ENCODE measurements at regions not wholly inside any gene's neighbourhood (a gene's known extent, or its start where the extent isn't known, plus 50 kb on each side); places are given as distances from the start of the nearest gene placed in this dataset.

DNA sequence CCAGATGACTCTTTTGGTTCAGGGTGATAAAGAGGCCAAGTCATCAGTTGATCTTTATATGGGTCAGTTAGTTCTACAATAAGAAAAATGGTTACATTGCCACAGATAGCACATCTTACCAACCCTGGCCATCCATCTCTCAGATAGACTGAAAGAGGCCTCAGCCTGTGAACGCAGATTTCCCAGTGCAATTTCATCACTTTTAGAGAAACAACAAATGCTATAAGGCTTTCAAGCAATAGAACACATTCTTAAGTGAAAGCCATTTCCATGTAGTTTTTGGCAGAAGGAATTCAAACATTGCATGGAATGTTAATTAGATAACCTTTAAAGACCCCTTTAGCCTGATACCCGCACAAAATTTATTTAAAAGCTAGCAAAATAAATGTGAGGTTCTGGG, 200.6 kb upstream of the ZBTB20 start:
- no peak overlapping the region for H3K27ac ChIP-seq
- H3K9me3 ChIP-seq (ENCODE audit: control insufficient read depth, low read length): no peaks in the 10 kb centered on the region
- no peak overlapping the region for H3K4me3 ChIP-seq (ENCODE audit: low read depth, low read length)
- H2AFZ ChIP-seq: no peak overlapping the region
- H3K79me2 ChIP-seq: no peaks in the 10 kb centered on the region
- H3K36me3 ChIP-seq (ENCODE audit: control insufficient read depth, insufficient read depth, low read length): no peaks in the 10 kb centered on the region
- no peak overlapping the region for H3K4me2 ChIP-seq (ENCODE audit: low read length)
- TF ChIP-seq, protein P1, sequence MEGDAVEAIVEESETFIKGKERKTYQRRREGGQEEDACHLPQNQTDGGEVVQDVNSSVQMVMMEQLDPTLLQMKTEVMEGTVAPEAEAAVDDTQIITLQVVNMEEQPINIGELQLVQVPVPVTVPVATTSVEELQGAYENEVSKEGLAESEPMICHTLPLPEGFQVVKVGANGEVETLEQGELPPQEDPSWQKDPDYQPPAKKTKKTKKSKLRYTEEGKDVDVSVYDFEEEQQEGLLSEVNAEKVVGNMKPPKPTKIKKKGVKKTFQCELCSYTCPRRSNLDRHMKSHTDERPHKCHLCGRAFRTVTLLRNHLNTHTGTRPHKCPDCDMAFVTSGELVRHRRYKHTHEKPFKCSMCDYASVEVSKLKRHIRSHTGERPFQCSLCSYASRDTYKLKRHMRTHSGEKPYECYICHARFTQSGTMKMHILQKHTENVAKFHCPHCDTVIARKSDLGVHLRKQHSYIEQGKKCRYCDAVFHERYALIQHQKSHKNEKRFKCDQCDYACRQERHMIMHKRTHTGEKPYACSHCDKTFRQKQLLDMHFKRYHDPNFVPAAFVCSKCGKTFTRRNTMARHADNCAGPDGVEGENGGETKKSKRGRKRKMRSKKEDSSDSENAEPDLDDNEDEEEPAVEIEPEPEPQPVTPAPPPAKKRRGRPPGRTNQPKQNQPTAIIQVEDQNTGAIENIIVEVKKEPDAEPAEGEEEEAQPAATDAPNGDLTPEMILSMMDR (IDR thresholded peaks at IDR 0.05): no peak
- H3K9ac ChIP-seq: no peak overlapping the region
- no peaks in the 10 kb centered on the region for H3K27me3 ChIP-seq (ENCODE audit: control insufficient read depth, insufficient read depth, low read length)
- H3K4me1 ChIP-seq: no peaks in the 10 kb centered on the region

DNA sequence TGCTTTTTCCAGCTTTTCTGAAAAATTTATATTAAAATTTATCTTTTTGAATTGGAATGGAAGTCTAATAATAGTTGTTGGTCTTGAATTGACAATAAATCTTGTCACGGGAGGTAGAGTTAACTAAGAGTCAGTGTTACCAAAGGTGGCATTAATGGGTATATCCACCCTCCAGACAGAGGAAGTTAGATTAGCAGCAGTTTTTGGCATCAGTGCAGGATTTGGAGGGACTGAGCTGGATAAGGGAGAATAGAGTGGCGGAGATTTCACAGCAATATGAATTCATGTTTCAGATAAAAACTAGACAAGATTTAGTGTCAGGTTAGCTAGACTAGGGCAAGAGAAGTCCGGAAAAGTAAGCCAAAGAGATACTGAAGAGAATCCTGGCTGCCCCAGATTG, 201.3 kb upstream of the ZBTB20 start:
- Histone ChIP-seq H3K4me1 (no peaks in the 10 kb centered on the region), H3K27me3 (ENCODE audit: control insufficient read depth, insufficient read depth, low read length) (no peaks in the 10 kb centered on the region), H3K4me2 (ENCODE audit: low read length) (no peak overlapping the region), H3K36me3 (ENCODE audit: control insufficient read depth, insufficient read depth, low read length) (no peaks in the 10 kb centered on the region), H3K27ac (no peak overlapping the region), H3K9me3 (ENCODE audit: control insufficient read depth, low read length) (no peaks in the 10 kb centered on the region), H2AFZ (no peak overlapping the region), H3K4me3 (ENCODE audit: low read depth, low read length) (no peak overlapping the region), H3K79me2 (no peaks in the 10 kb centered on the region), H3K9ac (no peak overlapping the region)
- TF ChIP-seq, protein P1 (IDR thresholded peaks at IDR 0.05): no peak

DNA sequence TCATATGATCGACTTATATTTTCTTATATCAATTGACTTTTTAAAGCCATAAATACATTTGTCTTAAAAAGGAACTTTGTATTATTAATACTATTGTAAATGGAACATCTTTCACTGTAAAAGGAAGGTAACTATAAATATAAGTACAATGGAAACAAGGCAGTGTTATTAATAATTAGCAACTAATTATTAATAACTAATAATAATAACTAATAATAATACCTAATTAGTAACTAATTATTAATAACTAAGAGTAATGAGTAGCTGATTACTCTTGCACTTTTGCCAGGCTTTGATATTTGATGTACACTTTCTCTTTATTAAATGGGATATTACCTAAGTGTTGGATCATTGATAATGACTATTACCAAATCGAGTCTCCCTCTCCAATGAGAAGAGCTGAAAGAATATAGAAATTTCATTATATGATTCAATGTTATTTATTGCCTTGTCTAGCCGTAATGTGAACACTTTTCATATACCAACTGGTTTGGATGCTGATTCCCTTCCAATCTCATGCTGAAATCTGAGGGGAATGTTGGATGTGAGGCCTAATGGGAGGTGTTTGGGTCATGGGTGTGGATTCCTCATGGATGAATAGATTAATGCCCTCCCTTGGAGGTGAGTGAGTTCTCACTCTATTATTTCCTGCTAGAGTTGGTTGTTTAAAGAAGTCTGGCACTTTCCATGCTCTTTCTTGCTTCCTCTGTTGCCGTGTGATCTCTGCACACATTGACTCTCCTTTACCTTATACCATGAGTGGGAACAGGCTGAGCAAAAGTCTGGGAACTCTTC, 202.1 kb upstream of the ZBTB20 start:
- Histone ChIP-seq H3K27ac (no peak overlapping the region), H3K9ac (no peak overlapping the region), H3K79me2 (no peaks in the 10 kb centered on the region), H3K9me3 (ENCODE audit: control insufficient read depth, low read length) (no peaks in the 10 kb centered on the region), H3K4me3 (ENCODE audit: low read depth, low read length) (no peak overlapping the region), H2AFZ (no peak overlapping the region), H3K4me2 (ENCODE audit: low read length) (no peak overlapping the region), H3K27me3 (ENCODE audit: control insufficient read depth, insufficient read depth, low read length) (no peaks in the 10 kb centered on the region), H3K4me1 (no peaks in the 10 kb centered on the region), H3K36me3 (ENCODE audit: control insufficient read depth, insufficient read depth, low read length) (no peaks in the 10 kb centered on the region)
- TF ChIP-seq, protein P1 (IDR thresholded peaks at IDR 0.05): no peak

DNA sequence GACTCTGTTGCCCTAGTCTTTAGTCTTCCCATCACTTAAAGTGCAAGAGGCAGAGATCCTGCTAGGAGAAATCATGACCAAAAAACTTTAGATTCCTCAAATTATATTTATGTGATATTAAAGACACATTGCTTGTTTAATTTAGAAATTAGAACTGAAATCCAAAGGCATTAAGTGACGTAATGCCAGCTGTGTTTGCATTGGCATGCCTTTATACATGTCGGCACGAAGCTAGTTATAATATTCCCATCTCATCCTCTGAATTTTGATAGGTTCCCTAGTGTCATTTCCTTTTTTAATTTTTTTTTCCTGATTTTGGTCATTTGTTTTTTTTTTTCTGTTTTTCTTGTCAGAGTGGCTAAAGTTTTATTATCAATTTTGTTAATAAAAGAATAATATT, 203.5 kb upstream of the ZBTB20 start:
- Histone ChIP-seq H3K36me3 (ENCODE audit: control insufficient read depth, insufficient read depth, low read length) (no peaks in the 10 kb centered on the region), H3K9ac (no peak overlapping the region), H3K4me3 (ENCODE audit: low read depth, low read length) (no peak overlapping the region), H3K4me2 (ENCODE audit: low read length) (no peak overlapping the region), H3K4me1 (no peaks in the 10 kb centered on the region), H3K27me3 (ENCODE audit: control insufficient read depth, insufficient read depth, low read length) (no peaks in the 10 kb centered on the region), H3K27ac (no peak overlapping the region), H2AFZ (no peak overlapping the region), H3K9me3 (ENCODE audit: control insufficient read depth, low read length) (no peaks in the 10 kb centered on the region), H3K79me2 (no peaks in the 10 kb centered on the region)
- TF ChIP-seq, protein P1 (IDR thresholded peaks at IDR 0.05): no peak

DNA sequence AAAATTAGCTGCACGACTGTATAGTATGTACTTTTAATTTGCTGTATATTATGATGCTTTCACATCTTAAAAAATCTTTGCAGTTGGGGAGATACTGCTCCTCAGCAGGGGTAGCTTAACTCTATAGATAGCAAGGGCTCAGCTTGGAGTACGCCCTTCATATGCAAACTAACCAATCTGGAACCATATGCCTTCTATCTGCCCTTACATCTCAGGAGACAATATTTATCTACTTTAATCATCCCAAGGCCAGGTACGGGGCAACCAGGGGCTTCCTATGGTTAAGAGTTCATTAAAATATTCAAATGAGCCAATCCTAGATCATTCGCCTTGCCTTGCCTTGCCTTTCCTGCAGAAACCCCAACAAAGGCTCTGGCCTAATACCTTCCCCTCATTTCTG, 204.1 kb upstream of the ZBTB20 start:
- no peaks in the 10 kb centered on the region for H3K9me3 ChIP-seq (ENCODE audit: control insufficient read depth, low read length)
- H3K9ac ChIP-seq: no peak overlapping the region
- no peaks in the 10 kb centered on the region for H3K27me3 ChIP-seq (ENCODE audit: control insufficient read depth, insufficient read depth, low read length)
- H3K79me2 ChIP-seq: no peaks in the 10 kb centered on the region
- H3K4me3 ChIP-seq (ENCODE audit: low read depth, low read length): no peak overlapping the region
- H3K36me3 ChIP-seq (ENCODE audit: control insufficient read depth, insufficient read depth, low read length): no peaks in the 10 kb centered on the region
- no peaks in the 10 kb centered on the region for H3K4me1 ChIP-seq
- H2AFZ ChIP-seq: no peak overlapping the region
- H3K4me2 ChIP-seq (ENCODE audit: low read length): no peak overlapping the region
- no peak overlapping the region for H3K27ac ChIP-seq
- TF ChIP-seq, protein P1 (IDR thresholded peaks at IDR 0.05): no peak
